Pancreas (tissue), 10 donors: ENCODE measurements at regions not wholly inside any gene's neighbourhood (a gene's known extent, or its start where the extent isn't known, plus 50 kb on each side); places are given as distances from the start of the nearest gene placed in this dataset.

Experiments
- ATAC-seq, 4 donors: fragments of 200-7000 bp; cut with Tn5 transposase; one replicate each; pipeline versions ENCODE4 v1.8.0 to v1.9.1; 2020; ENCODE audit warnings: mild to moderate bottlenecking in 4 of 4, moderate library complexity in 4 of 4
- DNase-seq, 6 donors: peaks; one replicate each; pipeline ENCODE4 v3.0.0-alpha.2; 2020
- FAIRE-seq: peaks from 2 replicates; lab custom pipeline; 2012; peaks lifted over from hg19 to GRCh38; lab: Jason Lieb, UNC
- H3K27ac ChIP-seq, 4 donors: fragments of 200-600 bp; sonication (generic); 1 replicate in 3 of 4; 2 replicates in 1 of 4; pipeline versions ENCODE4 v1.5.0 to v1.8.0; 2020
- H3K27me3 ChIP-seq, 4 donors: fragments of 200-600 bp; one replicate each; pipeline ENCODE4 v1.8.0; 2021
- H3K36me3 ChIP-seq, 3 donors: fragments of 200-600 bp; sonication (generic) in 1 of 3; one replicate each; pipeline versions ENCODE4 v1.5.0 to v1.8.0; 2020 to 2021
- H3K4me1 ChIP-seq, 3 donors: fragments of 200-600 bp; one replicate each; pipeline ENCODE4 v1.8.0; 2021
- H3K4me3 ChIP-seq, 4 donors: fragments of 200-600 bp; sonication (generic) in 2 of 4; one replicate each; pipeline versions ENCODE4 v1.5.0 to v1.8.0; 2020 to 2021
- H3K9me3 ChIP-seq, 4 donors: fragments of 200-600 bp; one replicate each; pipeline ENCODE4 v1.8.0; 2021
- CTCF ChIP-seq, 4 donors: fragments of 200-600 bp; sonication (generic) in 3 of 4; IDR thresholded peaks; one replicate each; pipeline versions ENCODE4 v1.5.0 to v1.8.0; 2021; ENCODE audit warnings: antibody characterized with exemption in 4 of 4
- WGBS, 2 donors: extraction: QIAGEN DNeasy Blood & Tissue Kit; methylation state at CpG; one replicate each; pipeline ENCODE4 v1.1.7; 2013; 5-methylcytosine and 5-hydroxymethylcytosine counted together
- intact Hi-C, 3 donors: fragments of 100-400 bp; cut with DNase I; formaldehyde crosslinking; loops; one replicate each; pipeline versions ENCODE4 v1.11.1 to v1.14.2; 2022
- donor health status: healthy with polysubstance abuse.
- donor health status: DM: no; HTN: no; CAD: no; lungs with moderate emphysema.
- donor health status: DM: no; HTN: no; CAD: no.
- donor health status: control.
- donor health status: control.
- donor health status: Bipolar disorder and iron deficiency.
- donor health status: DM: yes; HTN: yes; CAD: no.
- donor health status: DM: no; HTN: no; CAD: no.
- donor health status: DM: no; HTN: no; CAD: no.
- donor health status: DM: yes; HTN: yes; CAD: no.

GRCh38 chr13:105441051-105441750 is 1094.3 kb downstream of the EFNB2 start:
- H3K9me3 ChIP-seq = no peaks in the 10 kb centered on the region
- ATAC-seq = no peak
- 67 to 72% methylated on average over 9 of the region's 9 CpGs for WGBS, 2 donors
- H3K27me3 ChIP-seq = no peaks in the 10 kb centered on the region
- no peak overlapping the region for H3K27ac ChIP-seq
- no peak for DNase-seq
- intact Hi-C loops = no loop called here
- no peak for TF ChIP-seq CTCF (IDR thresholded peaks at IDR 0.05)
- peaks cover 0 to 2% (median 0%) of the 10 kb centered on the region in 3 donors for H3K4me1 ChIP-seq
- FAIRE-seq = no peak
- H3K36me3 ChIP-seq = no peaks in the 10 kb centered on the region
- no peak overlapping the region for H3K4me3 ChIP-seq

GRCh38 chr13:105436943-105437342 is 1098.5 kb downstream of the EFNB2 start:
- Histone ChIP-seq H3K4me1 (no peaks in the 10 kb centered on the region), H3K36me3 (no peaks in the 10 kb centered on the region), H3K4me3 (no peak overlapping the region), H3K27me3 (no peaks in the 10 kb centered on the region), H3K27ac (no peak overlapping the region), H3K9me3 (no peaks in the 10 kb centered on the region)
- intact Hi-C loops = no loop called here
- DNase-seq (no peak), ATAC-seq (no peak), FAIRE-seq (no peak)
- no peak for TF ChIP-seq CTCF (IDR thresholded peaks at IDR 0.05)

- FAIRE-seq (no peak), ATAC-seq (no peak), DNase-seq (no peak)
- Histone ChIP-seq H3K4me1 (no peaks in the 10 kb centered on the region), H3K27ac (no peak overlapping the region), H3K4me3 (no peak overlapping the region), H3K36me3 (no peaks in the 10 kb centered on the region), H3K9me3 (no peaks in the 10 kb centered on the region), H3K27me3 (no peaks in the 10 kb centered on the region)
- 65% methylated on average over 2 of the region's 2 CpGs for WGBS, 2 donors
- TF ChIP-seq CTCF (IDR thresholded peaks at IDR 0.05) = no peak
- intact Hi-C loops = no loop called here
Observed at GRCh38 chr13:105432438-105432837, 1103.0 kb downstream of the EFNB2 start.

- ATAC-seq = no peak
- 30 to 32% methylated on average over 2 of the region's 2 CpGs for WGBS, 2 donors
Observed at GRCh38 chr13:105428811-105429210, 1106.7 kb downstream of the EFNB2 start.

More at GRCh38 chr13:105428811-105429210, 1106.7 kb downstream of the EFNB2 start:
- FAIRE-seq (no peak), DNase-seq (no peak)
- Histone ChIP-seq H3K27me3 (no peaks in the 10 kb centered on the region), H3K4me1 (no peaks in the 10 kb centered on the region), H3K36me3 (no peaks in the 10 kb centered on the region), H3K27ac (no peak overlapping the region), H3K9me3 (no peaks in the 10 kb centered on the region), H3K4me3 (no peak overlapping the region)
- TF ChIP-seq CTCF (IDR thresholded peaks at IDR 0.05) = no peak
- intact Hi-C loops = no loop called here
